ENCODE measurements at regions not wholly inside any gene's neighbourhood (a gene's known extent, or its start where the extent isn't known, plus 50 kb on each side); places are given as distances from the start of the nearest gene placed in this dataset.
A peak's percentile ranks its signal among the peaks of the same experiment; 100 is the strongest.

- DNase-seq = no peak
Measured at GRCh38 chr2:47264686-47265085, 88.4 kb upstream of the CALM2 start.

GRCh38 chr2:47264143-47264542 lies 87.8 kb upstream of the CALM2 start:
- no peak for DNase-seq

- no peak for DNase-seq
Measured at GRCh38 chr2:47262657-47263056, 86.3 kb upstream of the CALM2 start.

GRCh38 chr2:47260971-47261370 lies 84.7 kb upstream of the CALM2 start:
- DNase-seq = no peak

GRCh38 chr2:47259829-47260228 lies 83.5 kb upstream of the CALM2 start:
- no peak for DNase-seq

GRCh38 chr2:47257946-47258348 lies 81.6 kb upstream of the CALM2 start:
- no peak for DNase-seq

GRCh38 chr2:47256416-47257087 lies 80.2 kb upstream of the CALM2 start:
- no peak for DNase-seq

- DNase-seq = no peak
Measured at GRCh38 chr2:47255794-47256193, 79.5 kb upstream of the CALM2 start.

- no peak for DNase-seq
Measured at GRCh38 chr2:47254464-47254863, 78.2 kb upstream of the CALM2 start.

- no peak for DNase-seq
Measured at GRCh38 chr2:47253447-47253846, 77.1 kb upstream of the CALM2 start.

GRCh38 chr2:47251404-47251675 lies 75.0 kb upstream of the CALM2 start:
- no peak for DNase-seq

GRCh38 chr2:47250586-47251403 lies 74.5 kb upstream of the CALM2 start:
- DNase-seq = peak; percentile 21

- no peak for DNase-seq
Measured at GRCh38 chr2:47249931-47250330, 73.6 kb upstream of the CALM2 start.

- no peak for DNase-seq
Measured at GRCh38 chr2:47249157-47249900, 73.0 kb upstream of the CALM2 start.

GRCh38 chr2:47243596-47244323 lies 67.4 kb upstream of the CALM2 start:
- DNase-seq = no peak

- DNase-seq = no peak
Measured at GRCh38 chr2:47241715-47242114, 65.4 kb upstream of the CALM2 start.

GRCh38 chr2:47239119-47239969 lies 63.0 kb upstream of the CALM2 start:
- no peak for DNase-seq

GRCh38 chr2:47238638-47239037 lies 62.3 kb upstream of the CALM2 start:
- DNase-seq = no peak

- DNase-seq = no peak
Measured at GRCh38 chr2:47237375-47238334, 61.3 kb upstream of the CALM2 start.

- DNase-seq = no peak
Measured at GRCh38 chr2:47236503-47237215, 60.3 kb upstream of the CALM2 start.
